GM18870 (cell line): ENCODE measurements at regions not wholly inside any gene's neighbourhood (a gene's known extent, or its start where the extent isn't known, plus 50 kb on each side); places are given as distances from the start of the nearest gene placed in this dataset.

Source experiments
- ATAC-seq: cut with Tn5 transposase; IDR thresholded peaks from one replicate; pipeline ENCODE4 v1.9.1; 2021; ENCODE audit warnings: moderate library complexity; ENCODE audit not compliant: unreplicated experiment

DNA sequence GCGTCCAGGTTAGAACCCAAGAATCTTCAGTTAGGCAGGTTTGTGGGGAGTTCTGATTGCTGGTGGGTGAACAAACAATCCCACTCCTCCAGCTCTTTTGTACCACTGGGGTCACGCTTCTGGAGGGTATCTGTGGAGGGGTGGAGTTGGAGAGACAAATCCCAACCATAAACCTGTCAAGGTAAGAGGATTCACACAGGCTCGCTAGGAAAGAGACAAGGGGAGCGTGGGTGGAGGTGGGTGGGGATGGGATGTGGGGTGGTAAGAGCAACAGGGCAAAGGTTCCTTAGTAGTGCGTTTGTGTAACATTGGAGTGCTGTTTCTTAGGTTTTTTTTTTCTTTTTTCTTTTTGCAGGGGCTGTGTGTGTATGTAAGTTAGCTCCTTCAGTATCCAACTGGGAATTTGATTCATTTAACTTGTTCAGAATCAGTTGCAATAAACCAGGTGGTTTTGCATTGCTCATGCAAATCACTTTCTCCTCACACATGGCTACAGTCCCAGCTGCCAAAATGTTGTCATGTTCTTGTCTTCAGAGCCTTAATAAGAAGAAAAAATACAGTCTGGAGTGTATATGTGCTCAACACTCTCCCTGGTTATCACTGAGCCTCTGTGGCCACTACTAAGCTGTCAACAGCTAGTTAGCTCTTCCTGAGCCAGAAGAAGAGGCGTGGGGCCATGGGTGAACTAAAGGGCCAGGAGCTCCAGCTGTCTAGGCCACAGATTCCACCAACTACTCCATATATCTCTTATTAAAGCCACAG lies 164.0 kb upstream of the RAD23B start:
- ATAC-seq = no peak

- no peak for ATAC-seq
Observed at GRCh38 chr9:107119735-107120134, 163.3 kb upstream of the RAD23B start.

GRCh38 chr9:107123389-107123788 lies 159.7 kb upstream of the RAD23B start:
- ATAC-seq = no peak

DNA sequence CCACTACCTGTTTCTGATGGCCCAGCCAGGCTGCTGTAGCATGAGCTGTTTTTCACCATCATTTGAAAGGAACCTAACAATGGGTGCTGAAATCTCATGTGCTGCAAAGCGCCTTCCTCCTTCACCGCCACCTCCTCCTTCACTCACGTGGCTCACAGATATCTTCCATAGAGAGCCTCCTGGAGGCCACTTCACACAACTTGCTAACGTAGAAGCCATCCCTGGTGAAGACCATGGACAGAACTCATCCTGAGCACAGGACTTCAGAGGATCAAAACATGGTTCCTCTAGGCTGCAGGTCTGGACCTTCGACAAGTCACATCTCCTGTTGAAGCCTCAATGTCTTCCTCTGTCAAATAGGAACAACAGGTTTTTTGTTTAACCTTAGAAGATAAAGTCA lies 155.5 kb upstream of the RAD23B start:
- no peak for ATAC-seq

GRCh38 chr9:107131108-107131799 lies 151.8 kb upstream of the RAD23B start:
- ATAC-seq = no peak

DNA sequence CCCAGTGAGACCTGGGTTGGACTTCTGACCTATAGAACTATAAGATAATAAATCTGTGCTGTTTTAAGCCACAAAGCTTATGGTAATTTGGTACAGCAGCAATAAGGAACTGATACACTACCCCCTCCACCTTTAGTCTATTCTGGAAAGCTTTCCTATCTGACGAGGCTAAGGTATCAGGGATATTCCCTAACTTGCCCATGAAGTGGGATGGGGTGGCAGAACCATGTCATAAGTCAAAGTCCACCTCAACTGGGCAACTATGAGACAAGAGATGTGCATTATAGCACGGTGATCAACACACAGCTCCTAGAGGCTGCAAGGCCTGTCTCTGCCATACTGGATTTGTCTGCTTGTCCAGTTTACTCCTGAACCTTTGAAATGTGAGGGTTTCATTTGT lies 146.8 kb upstream of the RAD23B start:
- ATAC-seq = no peak

DNA sequence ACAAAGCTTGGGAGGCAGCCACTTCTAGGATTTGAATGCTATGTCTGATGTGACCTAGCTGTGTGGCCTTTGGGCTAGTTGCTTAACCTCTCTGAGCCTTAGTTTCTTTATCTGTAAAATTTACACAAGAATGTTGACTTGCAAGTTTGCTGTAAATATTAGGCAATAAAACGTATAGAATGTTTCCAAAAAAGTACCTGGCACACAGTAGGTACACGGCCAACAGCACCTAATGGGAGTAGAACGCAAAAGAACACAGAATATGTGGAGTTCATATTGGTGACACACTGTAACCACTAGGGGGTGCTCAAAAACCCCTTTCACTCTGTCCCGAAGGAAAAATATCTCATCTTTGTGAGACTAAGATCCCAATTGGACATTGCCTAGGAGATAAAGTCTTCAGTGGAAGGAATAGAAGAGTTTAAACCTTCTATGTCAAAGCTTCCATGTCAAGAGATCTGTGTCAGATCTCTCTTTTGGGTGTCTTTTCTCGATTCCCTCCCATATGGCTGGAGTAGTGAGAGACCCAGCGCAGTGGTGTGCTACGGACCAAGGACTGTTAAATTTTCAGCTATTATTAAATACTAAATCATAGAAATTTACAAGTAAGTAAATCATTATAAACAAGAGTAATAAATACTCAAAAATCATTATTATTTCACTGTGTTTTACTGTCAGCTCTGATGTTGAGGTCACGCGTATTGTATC lies 145.4 kb upstream of the RAD23B start:
- peak; percentile 60 for ATAC-seq

GRCh38 chr9:107138261-107138992 lies 144.7 kb upstream of the RAD23B start:
- ATAC-seq = no peak

GRCh38 chr9:107141967-107142366 lies 141.1 kb upstream of the RAD23B start:
- no peak for ATAC-seq

DNA sequence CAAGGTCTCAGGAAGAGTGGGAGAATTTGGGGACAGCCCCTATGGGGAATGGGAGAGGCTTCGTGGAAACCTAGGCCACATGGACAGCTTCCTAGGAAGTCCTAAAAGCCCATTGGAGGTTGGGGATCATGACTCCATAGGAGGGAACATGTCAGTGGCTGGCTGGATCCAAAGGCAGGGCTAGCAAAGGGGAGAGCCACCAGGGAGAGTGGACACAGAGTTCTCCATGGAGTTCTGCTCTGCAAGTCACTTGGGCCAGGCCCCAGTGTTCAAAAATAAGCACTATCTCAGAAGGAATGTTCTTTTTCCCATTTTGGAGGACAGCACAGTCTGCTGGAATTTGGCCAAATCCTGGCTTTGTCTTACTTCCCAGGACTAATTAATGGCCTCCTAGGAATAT lies 140.6 kb upstream of the RAD23B start:
- ATAC-seq = no peak

DNA sequence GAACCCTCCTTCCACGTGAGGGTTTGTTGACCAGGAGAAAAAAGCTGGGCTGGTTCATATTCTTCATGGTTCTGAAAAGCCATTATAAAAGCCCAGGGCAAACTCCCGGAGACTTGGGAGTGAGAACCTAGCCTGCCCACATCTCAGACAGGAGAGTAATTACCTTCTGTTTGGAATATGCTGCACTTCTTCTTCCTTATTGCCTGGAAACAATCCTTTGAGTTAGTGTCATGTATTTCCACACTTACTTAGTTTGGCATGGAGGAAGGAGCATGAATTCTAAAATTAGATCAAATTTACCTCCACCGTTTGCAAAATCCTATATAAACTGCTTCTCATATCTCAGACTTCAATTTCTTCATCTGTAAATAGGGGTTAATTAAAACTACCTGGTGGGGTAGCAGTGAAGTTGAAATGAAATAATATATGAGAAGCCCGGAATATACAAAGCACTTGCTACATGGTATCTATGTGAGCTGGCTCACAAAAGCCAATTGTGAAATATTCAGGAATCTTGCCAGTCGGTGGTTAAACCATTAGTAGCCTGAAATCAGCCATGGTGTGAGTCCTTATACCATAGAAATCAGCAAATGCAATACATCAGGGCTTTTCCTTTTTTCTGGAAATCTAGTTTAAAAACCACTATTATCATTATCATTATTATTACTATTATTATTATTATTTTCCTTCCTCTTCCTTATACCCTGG lies 140.0 kb upstream of the RAD23B start:
- no peak for ATAC-seq

GRCh38 chr9:107144475-107144874 lies 138.6 kb upstream of the RAD23B start:
- no peak for ATAC-seq

- no peak for ATAC-seq
Observed at GRCh38 chr9:107147134-107147533, 135.9 kb upstream of the RAD23B start.

- ATAC-seq = no peak
Observed at GRCh38 chr9:107148216-107148615, 134.9 kb upstream of the RAD23B start.

DNA sequence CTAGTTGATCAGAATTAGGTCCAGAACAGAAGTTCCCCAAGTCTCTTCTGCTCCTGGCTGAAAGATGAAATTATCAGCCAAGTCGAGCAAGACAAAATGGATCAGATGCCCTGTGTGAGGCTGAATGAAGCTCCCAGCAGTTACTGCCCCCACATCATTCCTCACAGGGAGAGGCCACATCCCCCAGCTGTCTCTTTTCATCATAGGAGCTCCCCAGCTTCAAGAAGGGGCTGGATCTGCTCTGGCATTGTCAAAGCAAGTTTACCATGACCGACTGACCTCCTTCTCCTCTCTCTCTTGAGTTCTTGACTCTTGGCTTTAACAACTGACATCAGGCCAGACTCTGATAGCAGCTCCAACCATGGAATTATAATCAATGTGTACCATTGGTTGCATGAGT lies 133.3 kb upstream of the RAD23B start:
- ATAC-seq = no peak

- ATAC-seq = no peak
Observed at GRCh38 chr9:107153336-107153735, 129.7 kb upstream of the RAD23B start.

DNA sequence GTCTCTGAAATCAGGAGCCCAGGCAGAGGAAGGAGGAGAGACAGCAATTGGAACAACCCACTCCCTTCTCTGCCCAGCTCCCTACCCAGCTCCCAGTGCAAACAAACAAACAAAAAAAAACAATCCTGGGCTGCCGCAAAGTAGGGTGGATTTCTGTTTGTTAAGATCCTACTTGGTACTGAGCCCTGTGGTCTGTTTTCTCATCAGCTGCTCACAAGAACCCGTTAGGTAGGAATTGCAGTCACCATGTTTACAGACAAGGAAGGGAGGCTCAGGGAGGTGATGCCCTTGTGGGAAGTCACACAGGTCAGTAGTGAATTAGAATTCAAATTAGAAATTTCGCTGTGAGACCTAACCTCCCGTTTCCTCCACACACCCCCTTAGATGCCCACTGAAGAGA lies 128.8 kb upstream of the RAD23B start:
- ATAC-seq = no peak

DNA sequence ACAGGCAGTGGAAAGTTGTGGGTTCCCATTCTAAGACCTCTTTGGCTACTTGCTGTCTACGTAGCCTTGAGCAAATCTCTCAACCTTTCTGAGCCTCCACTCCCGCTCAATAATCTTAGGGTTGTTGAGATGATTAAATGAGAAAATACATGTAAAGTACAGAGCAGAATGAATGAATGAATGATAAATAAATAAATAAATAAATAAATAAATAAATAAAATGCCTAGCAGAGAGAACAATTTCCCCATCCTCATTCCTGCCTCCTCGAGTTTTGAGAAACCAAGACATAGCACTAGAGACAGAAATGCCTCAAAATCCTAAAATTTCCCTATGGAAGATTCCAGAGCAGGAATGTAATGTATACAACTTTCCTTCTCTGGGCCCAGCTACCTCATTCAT lies 128.3 kb upstream of the RAD23B start:
- ATAC-seq = no peak

- ATAC-seq = no peak
Observed at GRCh38 chr9:107155244-107155817, 127.7 kb upstream of the RAD23B start.

DNA sequence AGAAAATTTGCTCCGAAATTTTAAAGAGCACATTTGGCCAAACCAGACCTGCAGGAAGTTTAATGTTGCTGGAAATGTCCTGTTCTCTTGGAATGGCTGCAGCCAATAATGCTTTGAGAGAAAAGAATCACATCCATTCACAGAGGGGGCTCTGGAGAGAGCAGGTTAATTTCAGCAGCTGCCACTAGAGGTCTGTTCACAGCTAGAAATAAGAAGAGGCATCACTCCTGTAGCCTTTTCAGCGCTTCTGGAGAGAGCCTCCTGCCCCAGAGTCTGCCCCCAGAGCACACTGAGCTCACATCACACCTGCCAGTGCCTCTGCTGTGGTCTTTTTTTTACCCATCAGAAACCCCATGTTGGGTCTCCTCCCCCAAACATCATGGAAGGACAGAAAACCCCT lies 124.8 kb upstream of the RAD23B start:
- ATAC-seq = peak; percentile 61
